DND-41 (cell line): ENCODE measurements at regions not wholly inside any gene's neighbourhood (a gene's known extent, or its start where the extent isn't known, plus 50 kb on each side); places are given as distances from the start of the nearest gene placed in this dataset.
A peak's percentile ranks its signal among the peaks of the same experiment; 100 is the strongest.

Experiments
- ATAC-seq: fragments of 200-7000 bp; cut with Tn5 transposase; 3 replicates; pipeline ENCODE4 v1.9.1; 2021; ENCODE audit warnings: low read depth; ENCODE audit not compliant: insufficient read depth
- DNase-seq: peaks from one replicate; pipeline ENCODE4 v3.0.0-alpha.2; 2020
- H2AFZ ChIP-seq: 2 replicates; pipeline ENCODE4 v1.6.0; 2012; ENCODE audit warnings: low read depth, low read length
- H3K27ac ChIP-seq: 2 replicates; pipeline ENCODE4 v1.5.1; 2012; ENCODE audit warnings: low read length, inconsistent platforms
- H3K27me3 ChIP-seq: fragments of 200-600 bp; sonication (generic); 2 replicates; pipeline ENCODE4 v1.6.0; 2012; ENCODE audit warnings: low read length, mild to moderate bottlenecking, inconsistent platforms; ENCODE audit not compliant: insufficient read depth, poor library complexity
- H3K36me3 ChIP-seq: 2 replicates; pipeline ENCODE4 v1.5.1; 2012; ENCODE audit warnings: low read length, inconsistent platforms; ENCODE audit not compliant: insufficient read depth
- H3K4me1 ChIP-seq: 2 replicates; pipeline ENCODE4 v1.5.1; 2012; ENCODE audit warnings: mild to moderate bottlenecking, low read length; ENCODE audit not compliant: insufficient read depth
- H3K4me2 ChIP-seq: 2 replicates; pipeline ENCODE4 v1.6.0; 2012; ENCODE audit warnings: mild to moderate bottlenecking, moderate library complexity, low read length, inconsistent platforms; ENCODE audit not compliant: insufficient read depth
- H3K4me3 ChIP-seq, 2 experiments: fragments of 200-600 bp in 1 of 2; shearing (Covaris generic) in 1 of 2; 2 replicates each; pipeline ENCODE4 v1.5.1; 2012 to 2016; ENCODE audit warnings: inconsistent platforms in 2 of 2, low read length in 2 of 2, mild to moderate bottlenecking in 2 of 2, low read depth in 1 of 2, moderate library complexity in 1 of 2
- H3K79me2 ChIP-seq: 2 replicates; pipeline ENCODE4 v1.6.0; 2012; ENCODE audit warnings: low read length, inconsistent platforms; ENCODE audit not compliant: insufficient read depth
- H3K9ac ChIP-seq: 2 replicates; pipeline ENCODE4 v1.6.0; 2012; ENCODE audit warnings: low read depth, mild to moderate bottlenecking, inconsistent platforms, low read length, moderate library complexity
- H3K9me3 ChIP-seq: 2 replicates; pipeline ENCODE4 v1.5.1; 2012; ENCODE audit warnings: low read length, moderate library complexity, mild to moderate bottlenecking, inconsistent platforms; ENCODE audit not compliant: insufficient read depth, severe bottlenecking
- H4K20me1 ChIP-seq: 2 replicates; pipeline ENCODE4 v1.6.0; 2012; ENCODE audit warnings: low read length; ENCODE audit not compliant: insufficient read depth
- EZH2 ChIP-seq: IDR thresholded peaks from 3 replicates; pipeline ENCODE4 v1.6.1; 2012; ENCODE audit warnings: borderline replicate concordance, low read depth, mild to moderate bottlenecking, moderate library complexity, low read length, inconsistent platforms; ENCODE audit not compliant: severe bottlenecking
- TF ChIP-seq, protein P1 (sequence below): IDR thresholded peaks from 2 replicates; pipeline ENCODE4 v1.5.1; 2012; ENCODE audit warnings: borderline replicate concordance, low read length, moderate library complexity, mild to moderate bottlenecking; ENCODE audit not compliant: poor library complexity, severe bottlenecking; ENCODE audit errors: extremely low read depth

DNA sequence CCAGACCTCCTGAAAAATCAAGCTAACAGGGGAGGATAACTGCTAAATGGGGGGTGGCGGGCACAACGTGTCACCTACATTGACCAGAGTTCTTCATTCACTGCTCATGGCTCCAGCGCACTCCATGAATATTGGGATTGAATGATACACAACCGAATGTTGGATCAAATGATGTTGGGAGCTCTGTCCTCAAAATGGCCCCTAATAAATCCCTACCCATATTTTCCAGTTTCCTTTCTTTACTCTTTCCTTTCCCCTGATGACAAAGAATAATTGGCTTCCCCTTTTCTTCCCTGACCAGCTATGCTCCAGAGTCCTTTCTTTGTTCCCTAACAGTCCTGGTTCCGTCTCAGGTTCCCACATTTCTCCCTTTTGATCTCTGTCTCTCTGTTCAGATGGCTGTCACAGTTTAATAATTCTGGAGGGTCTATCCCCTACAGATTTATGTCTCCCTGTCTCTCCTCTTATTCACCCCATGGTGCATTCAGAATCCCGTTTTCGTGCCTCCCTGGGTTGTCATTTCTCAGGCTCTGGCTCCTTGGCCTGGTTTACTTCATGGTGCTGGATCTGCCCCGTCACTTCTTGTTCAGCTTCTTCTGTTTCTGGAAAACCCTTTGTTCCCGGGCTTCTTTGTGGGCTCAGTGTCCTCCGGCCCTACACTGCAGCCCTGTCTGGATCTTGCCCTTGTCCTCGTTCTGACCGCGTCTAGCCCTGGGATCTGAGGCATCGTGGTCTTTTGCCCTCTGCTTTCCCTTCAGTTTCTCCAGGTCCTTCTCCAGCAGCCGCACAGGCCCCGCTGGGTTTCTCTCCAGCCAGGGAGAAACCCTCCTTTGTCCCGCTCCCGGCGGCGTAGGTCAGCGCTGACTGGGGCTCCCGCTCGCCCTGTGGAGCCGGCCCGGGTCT lies 78.3 kb downstream of the NDUFS5 start:
- H3K36me3 ChIP-seq, result no peaks in the 10 kb centered on the region
- H3K79me2 ChIP-seq, result peaks cover 23% of the 10 kb centered on the region
- no peak overlapping the region for H3K27ac ChIP-seq
- peak overlapping the region; percentile 82; the same call in 1 of the 2 replicates for H3K9ac ChIP-seq
- 0 out of 2 replicates have a peak overlapping the region, but pooled peaks have one; percentile 82 for H2AFZ ChIP-seq
- H3K4me2 ChIP-seq, result peak overlapping the region; percentile 85
- H3K4me3 ChIP-seq, result peak overlapping the region in 1 of 2 experiments; percentile 81; a peak in 1 of 4 replicates
- H3K4me1 ChIP-seq, result peaks cover 38% of the 10 kb centered on the region
- no peak for ATAC-seq
- H4K20me1 ChIP-seq, result peaks cover 9% of the 10 kb centered on the region; the same call in 1 of the 2 replicates
- DNase-seq, result no peak
- H3K27me3 ChIP-seq, result peaks cover 21% of the 10 kb centered on the region
- H3K9me3 ChIP-seq, result no peaks in the 10 kb centered on the region
- no peak for TF ChIP-seq EZH2
- TF ChIP-seq, protein P1, sequence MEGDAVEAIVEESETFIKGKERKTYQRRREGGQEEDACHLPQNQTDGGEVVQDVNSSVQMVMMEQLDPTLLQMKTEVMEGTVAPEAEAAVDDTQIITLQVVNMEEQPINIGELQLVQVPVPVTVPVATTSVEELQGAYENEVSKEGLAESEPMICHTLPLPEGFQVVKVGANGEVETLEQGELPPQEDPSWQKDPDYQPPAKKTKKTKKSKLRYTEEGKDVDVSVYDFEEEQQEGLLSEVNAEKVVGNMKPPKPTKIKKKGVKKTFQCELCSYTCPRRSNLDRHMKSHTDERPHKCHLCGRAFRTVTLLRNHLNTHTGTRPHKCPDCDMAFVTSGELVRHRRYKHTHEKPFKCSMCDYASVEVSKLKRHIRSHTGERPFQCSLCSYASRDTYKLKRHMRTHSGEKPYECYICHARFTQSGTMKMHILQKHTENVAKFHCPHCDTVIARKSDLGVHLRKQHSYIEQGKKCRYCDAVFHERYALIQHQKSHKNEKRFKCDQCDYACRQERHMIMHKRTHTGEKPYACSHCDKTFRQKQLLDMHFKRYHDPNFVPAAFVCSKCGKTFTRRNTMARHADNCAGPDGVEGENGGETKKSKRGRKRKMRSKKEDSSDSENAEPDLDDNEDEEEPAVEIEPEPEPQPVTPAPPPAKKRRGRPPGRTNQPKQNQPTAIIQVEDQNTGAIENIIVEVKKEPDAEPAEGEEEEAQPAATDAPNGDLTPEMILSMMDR, result no peak

DNA sequence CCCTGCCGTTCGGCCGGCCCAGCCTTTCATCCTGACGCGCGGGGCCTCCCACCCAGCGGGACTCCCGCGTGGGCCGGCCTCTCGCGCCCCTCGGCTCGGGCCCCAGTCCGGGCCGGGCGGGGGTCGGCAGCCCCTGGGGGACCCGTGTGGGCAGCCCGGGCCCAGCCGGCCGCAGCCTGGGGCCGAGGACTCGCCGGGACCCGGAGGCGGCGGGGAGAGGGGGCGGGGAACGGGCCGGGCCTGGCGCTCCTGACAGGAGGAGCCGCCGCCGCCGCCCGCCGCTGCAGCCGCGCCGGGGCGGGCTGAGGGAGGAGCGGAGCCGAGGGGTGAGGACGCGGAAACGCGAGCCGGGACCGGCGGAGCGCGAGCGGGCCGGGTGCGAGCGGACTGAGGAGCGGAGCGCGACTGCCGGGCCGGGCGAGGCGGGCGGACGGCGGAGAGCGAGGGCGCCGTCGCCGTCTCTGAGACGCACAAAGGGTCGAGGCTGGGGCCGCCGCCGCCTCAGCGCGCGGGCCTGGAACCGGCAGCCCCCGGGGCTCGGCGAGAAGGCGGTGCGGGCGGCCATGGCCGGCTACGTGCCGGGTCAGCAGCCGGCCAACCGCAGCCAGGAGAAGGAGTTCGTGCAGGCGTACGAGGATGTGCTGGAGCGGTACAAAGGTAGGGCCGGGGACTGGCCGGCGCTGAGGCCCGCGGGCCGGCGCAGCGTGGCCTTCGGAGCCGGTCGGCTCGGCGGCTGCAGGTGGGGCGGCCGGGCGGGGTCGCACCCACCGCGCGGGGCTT lies 79.1 kb downstream of the NDUFS5 start:
- H3K4me2 ChIP-seq, result peak overlapping the region; percentile 85
- H3K27me3 ChIP-seq, result peaks cover 21% of the 10 kb centered on the region
- peak overlapping the region; percentile 82 for H3K9ac ChIP-seq
- peaks cover 38% of the 10 kb centered on the region for H3K4me1 ChIP-seq
- peaks cover 23% of the 10 kb centered on the region for H3K79me2 ChIP-seq
- H3K36me3 ChIP-seq, result no peaks in the 10 kb centered on the region
- peak; percentile 68 for DNase-seq
- peak overlapping the region; percentile 54 to 81; a peak in 3 of 4 replicates for H3K4me3 ChIP-seq
- no peaks in the 10 kb centered on the region for H3K9me3 ChIP-seq
- TF ChIP-seq, protein P1, result no peak
- TF ChIP-seq EZH2, result peak; percentile 78
- peak overlapping the region; percentile 82 for H2AFZ ChIP-seq
- H3K27ac ChIP-seq, result peak overlapping the region; percentile 49; the same call in 1 of the 2 replicates
- peaks cover 9% of the 10 kb centered on the region; the same call in 1 of the 2 replicates for H4K20me1 ChIP-seq
- ATAC-seq, result peak; percentile 80

DNA sequence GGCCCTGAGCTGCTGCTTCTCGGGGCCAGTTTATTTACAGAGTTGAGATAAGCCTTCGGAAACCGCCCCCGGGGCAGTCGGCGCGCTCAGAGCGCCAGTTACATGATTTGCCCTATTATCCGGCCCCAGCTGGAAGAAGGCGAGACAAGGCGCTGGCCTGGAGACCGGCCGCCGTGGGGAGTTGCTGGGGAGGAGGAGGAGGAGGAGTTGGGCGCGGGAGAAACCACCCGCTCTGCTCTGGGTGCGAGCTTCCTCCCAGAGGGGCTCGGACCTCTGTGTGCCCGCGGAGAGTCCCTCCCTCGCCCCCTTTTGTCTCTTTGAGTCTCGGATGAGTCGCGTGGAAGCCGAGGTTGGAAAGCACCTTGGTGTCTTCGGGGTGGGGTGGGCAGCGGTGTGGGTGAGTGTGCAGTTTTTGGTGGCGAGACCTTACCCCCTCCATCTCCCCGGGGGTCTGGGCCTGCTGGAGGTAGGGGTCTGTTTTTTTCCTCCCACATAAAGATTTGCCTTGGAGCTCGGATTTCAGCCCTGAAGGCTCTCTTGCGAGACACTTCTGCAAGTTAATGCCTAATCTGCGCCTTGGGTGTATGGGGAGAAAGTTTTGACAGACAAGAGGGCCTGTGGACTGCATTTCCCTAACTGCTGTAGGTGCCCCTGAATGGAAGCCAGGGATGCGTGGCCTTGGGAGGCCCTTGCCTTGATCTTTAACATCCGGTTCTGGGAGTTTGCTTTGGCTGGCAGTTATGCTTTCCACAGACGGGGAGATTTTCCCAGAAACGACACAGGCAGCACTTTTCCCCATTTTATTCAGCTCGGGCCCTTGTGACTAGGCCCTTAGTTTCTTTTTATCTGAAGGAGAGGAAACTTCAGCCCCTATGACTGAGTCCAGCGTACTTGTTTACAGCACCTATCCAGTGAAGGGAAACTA lies 80.0 kb downstream of the NDUFS5 start:
- H3K9me3 ChIP-seq, result no peaks in the 10 kb centered on the region
- H3K4me3 ChIP-seq, result peak overlapping the region; percentile 54 to 81; a peak in 3 of 4 replicates
- H4K20me1 ChIP-seq, result peaks cover 9% of the 10 kb centered on the region; the same call in 1 of the 2 replicates
- peaks cover 23% of the 10 kb centered on the region for H3K79me2 ChIP-seq
- peaks cover 38% of the 10 kb centered on the region for H3K4me1 ChIP-seq
- H3K4me2 ChIP-seq, result peak overlapping the region; percentile 85
- peak overlapping the region; percentile 82 for H2AFZ ChIP-seq
- DNase-seq (peak; percentile 45), ATAC-seq (peak; percentile 46)
- H3K27me3 ChIP-seq, result peaks cover 21% of the 10 kb centered on the region
- TF ChIP-seq EZH2, result no peak
- TF ChIP-seq, protein P1, result no peak
- H3K9ac ChIP-seq, result peak overlapping the region; percentile 82
- H3K36me3 ChIP-seq, result no peaks in the 10 kb centered on the region
- H3K27ac ChIP-seq, result peak overlapping the region; percentile 49; the same call in 1 of the 2 replicates
